EL (cell line): ENCODE measurements at regions not wholly inside any gene's neighbourhood (a gene's known extent, or its start where the extent isn't known, plus 50 kb on each side); places are given as distances from the start of the nearest gene placed in this dataset.
A peak's percentile ranks its signal among the peaks of the same experiment; 100 is the strongest.

Source experiments
- DNase-seq: peaks from one replicate; pipeline ENCODE4 v3.0.0-alpha.2; 2016

GRCh38 chr4:106676173-106676921 is 307.8 kb upstream of the GIMD1 start:
- peak; percentile 34 for DNase-seq

GRCh38 chr4:106671716-106672115 is 303.1 kb upstream of the GIMD1 start:
- peak; percentile 64 for DNase-seq

- no peak for DNase-seq
These were observed 302.4 kb upstream of the GIMD1 start for GRCh38 chr4:106670976-106671375.

GRCh38 chr4:106659371-106659770 is 290.8 kb upstream of the GIMD1 start:
- DNase-seq = no peak

- no peak for DNase-seq
These were observed 283.5 kb upstream of the GIMD1 start for GRCh38 chr4:106652095-106652494.

- no peak for DNase-seq
These were observed 282.1 kb upstream of the GIMD1 start for GRCh38 chr4:106650701-106651100.

GRCh38 chr4:106647451-106647850 is 278.9 kb upstream of the GIMD1 start:
- DNase-seq = no peak

GRCh38 chr4:106629268-106629625 is 260.7 kb upstream of the GIMD1 start:
- peak; percentile 37 for DNase-seq

GRCh38 chr4:106628586-106629267 is 260.1 kb upstream of the GIMD1 start:
- peak; percentile 2 for DNase-seq

- DNase-seq = no peak
These were observed 258.5 kb upstream of the GIMD1 start for GRCh38 chr4:106627051-106627450.

- DNase-seq = peak; percentile 23
These were observed 256.1 kb upstream of the GIMD1 start for GRCh38 chr4:106624671-106625070.

GRCh38 chr4:106618956-106619355 is 250.4 kb upstream of the GIMD1 start:
- no peak for DNase-seq

GRCh38 chr4:106615961-106616360 is 247.4 kb upstream of the GIMD1 start:
- peak; percentile 35 for DNase-seq

GRCh38 chr4:106615410-106615945 is 246.9 kb upstream of the GIMD1 start:
- DNase-seq = no peak

GRCh38 chr4:106614441-106614840 is 245.9 kb upstream of the GIMD1 start:
- peak; percentile 39 for DNase-seq

GRCh38 chr4:106609917-106610316 is 241.3 kb upstream of the GIMD1 start:
- DNase-seq = no peak

GRCh38 chr4:106607558-106607957 is 239.0 kb upstream of the GIMD1 start:
- no peak for DNase-seq

- DNase-seq = no peak
These were observed 235.9 kb upstream of the GIMD1 start for GRCh38 chr4:106604319-106605051.

- DNase-seq = no peak
These were observed 234.9 kb upstream of the GIMD1 start for GRCh38 chr4:106603471-106603870.

GRCh38 chr4:106602711-106603110 is 234.1 kb upstream of the GIMD1 start:
- DNase-seq = no peak

- DNase-seq = peak; percentile 38
These were observed 232.9 kb upstream of the GIMD1 start for GRCh38 chr4:106601519-106601918.

GRCh38 chr4:106595906-106596305 is 227.3 kb upstream of the GIMD1 start:
- DNase-seq = no peak

- DNase-seq = peak; percentile 41
These were observed 225.8 kb upstream of the GIMD1 start for GRCh38 chr4:106594291-106594952.
